Muscle layer of colon (tissue), 2 donors: ENCODE measurements at regions not wholly inside any gene's neighbourhood (a gene's known extent, or its start where the extent isn't known, plus 50 kb on each side); places are given as distances from the start of the nearest gene placed in this dataset.

Experiments
- H3K27ac ChIP-seq: one replicate; pipeline ENCODE4 v1.7.0; 2013; ENCODE audit warnings: low read depth, mild to moderate bottlenecking, low read length, moderate library complexity
- H3K27me3 ChIP-seq, 2 donors: one replicate each; pipeline ENCODE4 v1.7.0; 2013; ENCODE audit warnings: low read length in 2 of 2, mild to moderate bottlenecking in 2 of 2; ENCODE audit not compliant: insufficient read depth in 2 of 2, control insufficient read depth in 1 of 2
- H3K36me3 ChIP-seq: one replicate; pipeline ENCODE4 v1.7.0; 2013; ENCODE audit warnings: mild to moderate bottlenecking, low read length; ENCODE audit not compliant: insufficient read depth
- H3K4me1 ChIP-seq: one replicate; pipeline ENCODE4 v1.7.0; 2013; ENCODE audit warnings: mild to moderate bottlenecking, low read length; ENCODE audit not compliant: insufficient read depth
- H3K4me3 ChIP-seq, 2 donors: one replicate each; pipeline ENCODE4 v1.7.0; 2013; ENCODE audit warnings: low read length in 2 of 2, low read depth in 1 of 2, mild to moderate bottlenecking in 1 of 2, moderate library complexity in 1 of 2
- H3K9ac ChIP-seq: one replicate; pipeline ENCODE4 v1.7.0; 2013; ENCODE audit warnings: low read length
- H3K9me3 ChIP-seq: one replicate; pipeline ENCODE4 v1.7.0; 2013; ENCODE audit warnings: mild to moderate bottlenecking, low read length
- donor health status: abdominal sarcoma.
- donor health status: Adenocarcinoma of cecum.

GRCh38 chr10:65798133-65798532, 1127.7 kb upstream of the LRRTM3 start:
- H3K4me1 ChIP-seq, result no peaks in the 10 kb centered on the region
- no peaks in the 10 kb centered on the region for H3K27me3 ChIP-seq
- H3K9me3 ChIP-seq, result no peaks in the 10 kb centered on the region
- H3K4me3 ChIP-seq, result no peak overlapping the region
- no peaks in the 10 kb centered on the region for H3K36me3 ChIP-seq
- H3K27ac ChIP-seq, result no peak overlapping the region
- no peak overlapping the region for H3K9ac ChIP-seq

- Histone ChIP-seq H3K27me3 (no peaks in the 10 kb centered on the region), H3K9me3 (no peaks in the 10 kb centered on the region), H3K27ac (no peak overlapping the region), H3K4me3 (no peak overlapping the region), H3K36me3 (no peaks in the 10 kb centered on the region), H3K9ac (no peak overlapping the region), H3K4me1 (peaks cover 8% of the 10 kb centered on the region)
Measured at GRCh38 chr10:65802391-65802790, 1123.4 kb upstream of the LRRTM3 start.

GRCh38 chr10:65805511-65805910, 1120.3 kb upstream of the LRRTM3 start:
- Histone ChIP-seq H3K36me3 (no peaks in the 10 kb centered on the region), H3K4me3 (no peak overlapping the region), H3K9ac (no peak overlapping the region), H3K27ac (no peak overlapping the region), H3K27me3 (no peaks in the 10 kb centered on the region), H3K4me1 (peaks cover 8% of the 10 kb centered on the region), H3K9me3 (no peaks in the 10 kb centered on the region)

- H3K4me1 ChIP-seq, result peaks cover 8% of the 10 kb centered on the region
- no peak overlapping the region for H3K9ac ChIP-seq
- H3K27ac ChIP-seq, result no peak overlapping the region
- H3K27me3 ChIP-seq, result no peaks in the 10 kb centered on the region
- H3K9me3 ChIP-seq, result no peaks in the 10 kb centered on the region
- no peak overlapping the region for H3K4me3 ChIP-seq
- H3K36me3 ChIP-seq, result no peaks in the 10 kb centered on the region
Measured at GRCh38 chr10:65805993-65806392, 1119.8 kb upstream of the LRRTM3 start.

GRCh38 chr10:65808687-65809333, 1117.0 kb upstream of the LRRTM3 start:
- Histone ChIP-seq H3K27ac (no peak overlapping the region), H3K36me3 (no peaks in the 10 kb centered on the region), H3K4me1 (peaks cover 8% of the 10 kb centered on the region), H3K9ac (no peak overlapping the region), H3K9me3 (no peaks in the 10 kb centered on the region), H3K4me3 (no peak overlapping the region), H3K27me3 (no peaks in the 10 kb centered on the region)

- Histone ChIP-seq H3K36me3 (no peaks in the 10 kb centered on the region), H3K9ac (no peak overlapping the region)
Measured at GRCh38 chr10:65811931-65812525, 1113.8 kb upstream of the LRRTM3 start.

GRCh38 chr10:65816536-65816935, 1109.3 kb upstream of the LRRTM3 start:
- Histone ChIP-seq H3K36me3 (no peaks in the 10 kb centered on the region), H3K4me3 (no peak overlapping the region), H3K9me3 (no peaks in the 10 kb centered on the region), H3K27me3 (no peaks in the 10 kb centered on the region), H3K27ac (no peak overlapping the region), H3K9ac (no peak overlapping the region), H3K4me1 (no peaks in the 10 kb centered on the region)

More at GRCh38 chr10:65811931-65812525, 1113.8 kb upstream of the LRRTM3 start:
- Histone ChIP-seq H3K4me3 (no peak overlapping the region), H3K4me1 (no peaks in the 10 kb centered on the region), H3K9me3 (no peaks in the 10 kb centered on the region), H3K27ac (no peak overlapping the region), H3K27me3 (no peaks in the 10 kb centered on the region)

- Histone ChIP-seq H3K4me3 (no peak overlapping the region), H3K27me3 (no peaks in the 10 kb centered on the region), H3K4me1 (no peaks in the 10 kb centered on the region), H3K27ac (no peak overlapping the region), H3K36me3 (no peaks in the 10 kb centered on the region), H3K9ac (no peak overlapping the region), H3K9me3 (no peaks in the 10 kb centered on the region)
Measured at GRCh38 chr10:65818990-65819389, 1106.8 kb upstream of the LRRTM3 start.

- no peak overlapping the region for H3K9ac ChIP-seq
- no peak overlapping the region for H3K4me3 ChIP-seq
- no peak overlapping the region for H3K27ac ChIP-seq
- no peaks in the 10 kb centered on the region for H3K4me1 ChIP-seq
- H3K9me3 ChIP-seq, result no peaks in the 10 kb centered on the region
- H3K36me3 ChIP-seq, result no peaks in the 10 kb centered on the region
- H3K27me3 ChIP-seq, result no peaks in the 10 kb centered on the region
Measured at GRCh38 chr10:65827359-65827758, 1098.5 kb upstream of the LRRTM3 start.

GRCh38 chr10:65838811-65839210, 1087.0 kb upstream of the LRRTM3 start:
- Histone ChIP-seq H3K9ac (no peak overlapping the region), H3K27ac (no peak overlapping the region), H3K4me1 (no peaks in the 10 kb centered on the region), H3K27me3 (no peaks in the 10 kb centered on the region), H3K9me3 (no peaks in the 10 kb centered on the region), H3K4me3 (no peak overlapping the region), H3K36me3 (no peaks in the 10 kb centered on the region)

- no peak overlapping the region for H3K4me3 ChIP-seq
- H3K27ac ChIP-seq, result no peak overlapping the region
- H3K27me3 ChIP-seq, result no peaks in the 10 kb centered on the region
- no peaks in the 10 kb centered on the region for H3K36me3 ChIP-seq
- no peaks in the 10 kb centered on the region for H3K9me3 ChIP-seq
- H3K4me1 ChIP-seq, result peaks cover 10% of the 10 kb centered on the region
- H3K9ac ChIP-seq, result no peak overlapping the region
Measured at GRCh38 chr10:65843203-65843602, 1082.6 kb upstream of the LRRTM3 start.

- H3K27ac ChIP-seq, result no peak overlapping the region
- peaks cover 10% of the 10 kb centered on the region for H3K4me1 ChIP-seq
- no peaks in the 10 kb centered on the region for H3K27me3 ChIP-seq
- H3K9ac ChIP-seq, result no peak overlapping the region
- no peaks in the 10 kb centered on the region for H3K36me3 ChIP-seq
- no peak overlapping the region for H3K4me3 ChIP-seq
- no peaks in the 10 kb centered on the region for H3K9me3 ChIP-seq
Measured at GRCh38 chr10:65845916-65846315, 1079.9 kb upstream of the LRRTM3 start.
